HG03558 (cell line): ENCODE measurements at regions not wholly inside any gene's neighbourhood (a gene's known extent, or its start where the extent isn't known, plus 50 kb on each side); places are given as distances from the start of the nearest gene placed in this dataset.

Experiments used
- ATAC-seq: cut with Tn5 transposase; IDR thresholded peaks from one replicate; pipeline ENCODE4 v1.9.1; 2021; ENCODE audit warnings: moderate number of reproducible peaks; ENCODE audit not compliant: unreplicated experiment; ENCODE audit errors: extremely low read depth

DNA sequence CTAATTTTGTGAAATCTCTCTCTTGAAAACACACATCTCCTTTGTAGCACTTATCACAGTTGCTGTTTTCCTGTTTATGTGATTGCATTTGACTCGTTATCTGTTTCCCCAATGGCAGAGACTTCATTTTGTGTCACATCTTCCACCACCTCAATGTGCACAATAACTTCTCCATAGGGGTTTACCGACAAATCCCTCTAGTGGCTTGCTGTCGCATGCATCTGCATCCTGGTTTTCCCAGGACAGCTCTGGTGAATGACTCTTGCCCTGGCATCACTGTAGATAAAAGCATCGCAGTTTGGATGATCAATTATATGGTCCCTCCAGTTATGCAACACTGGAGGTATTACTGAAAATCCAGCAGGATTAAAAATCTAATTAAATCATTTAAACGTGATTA lies 206.5 kb upstream of the BTBD3 start:
- no peak for ATAC-seq

DNA sequence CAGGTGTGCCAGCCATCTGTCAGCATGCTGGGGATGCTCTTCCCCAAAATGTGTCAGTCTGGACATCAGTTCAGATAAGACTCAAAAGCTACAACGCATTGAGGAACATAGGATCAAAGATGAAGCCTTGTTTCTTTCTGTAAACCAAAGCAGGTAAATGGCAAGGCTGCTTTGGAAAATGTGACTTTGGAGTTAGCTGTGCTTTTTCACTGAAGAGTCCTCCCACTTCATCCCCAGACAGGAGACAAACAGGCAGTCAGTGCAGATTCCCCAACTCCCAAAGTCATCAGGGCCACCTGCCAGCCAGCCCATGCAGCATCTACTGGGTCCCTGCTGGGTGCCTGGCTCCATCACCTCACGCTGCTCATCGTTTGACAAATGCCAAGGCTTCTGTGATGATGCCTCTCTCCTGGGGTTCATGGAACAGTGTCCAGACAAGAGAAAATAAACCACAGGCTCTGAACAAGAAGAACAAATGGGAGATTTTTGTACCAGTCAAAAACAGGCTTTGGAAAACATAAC lies 205.0 kb upstream of the BTBD3 start:
- ATAC-seq = no peak

DNA sequence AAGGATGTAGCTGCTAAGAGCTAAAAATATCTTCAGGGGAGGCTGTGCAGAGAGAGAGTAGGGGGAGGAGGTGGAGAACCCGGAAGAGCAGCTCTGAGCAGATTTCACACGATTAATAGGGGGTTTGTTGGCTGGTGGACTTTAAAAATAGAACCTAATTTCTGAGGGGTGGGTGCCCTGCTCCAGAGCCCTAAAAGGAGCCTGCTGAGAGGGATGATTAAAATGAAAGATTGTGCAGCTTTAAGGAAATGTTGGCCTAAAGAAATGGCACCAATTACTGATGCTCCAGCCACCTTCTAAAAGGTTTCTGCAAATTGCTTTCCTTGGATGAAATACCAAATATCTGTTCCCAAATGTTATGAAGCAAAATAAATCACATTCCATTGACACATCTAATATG lies 202.8 kb upstream of the BTBD3 start:
- no peak for ATAC-seq

DNA sequence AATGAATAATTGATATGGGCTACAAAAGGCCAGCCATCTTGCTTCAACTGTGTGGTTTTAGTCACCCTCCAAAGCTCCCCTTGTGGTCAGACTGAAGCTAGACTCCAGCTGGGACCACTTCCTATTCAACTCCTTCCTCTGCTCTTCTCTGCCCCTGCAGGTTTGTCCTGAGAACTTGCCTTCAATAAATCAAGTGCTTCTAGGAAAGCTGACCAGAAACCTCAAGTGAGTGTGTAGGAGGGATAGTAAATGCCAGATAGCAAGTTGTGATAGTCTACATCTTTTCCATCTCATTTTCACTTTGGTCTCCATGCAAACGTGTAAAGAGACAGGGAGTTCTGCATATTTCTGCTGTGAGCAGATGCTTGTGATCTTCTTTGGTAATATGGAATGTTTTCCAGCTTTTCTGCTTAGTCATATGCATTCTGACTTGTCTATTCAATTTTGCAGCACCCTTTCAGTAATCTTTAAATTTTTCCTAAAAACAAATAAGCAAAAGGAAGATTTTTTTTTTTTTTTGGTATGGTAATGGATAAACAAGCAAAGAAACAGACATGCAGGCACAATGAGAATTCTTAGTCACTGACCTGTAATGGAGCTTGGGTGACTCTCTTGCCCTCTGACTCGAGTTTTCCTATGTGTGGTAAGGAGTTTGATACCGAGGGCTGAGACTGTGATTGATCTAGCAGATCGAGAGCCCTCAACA lies 201.3 kb upstream of the BTBD3 start:
- ATAC-seq = no peak

DNA sequence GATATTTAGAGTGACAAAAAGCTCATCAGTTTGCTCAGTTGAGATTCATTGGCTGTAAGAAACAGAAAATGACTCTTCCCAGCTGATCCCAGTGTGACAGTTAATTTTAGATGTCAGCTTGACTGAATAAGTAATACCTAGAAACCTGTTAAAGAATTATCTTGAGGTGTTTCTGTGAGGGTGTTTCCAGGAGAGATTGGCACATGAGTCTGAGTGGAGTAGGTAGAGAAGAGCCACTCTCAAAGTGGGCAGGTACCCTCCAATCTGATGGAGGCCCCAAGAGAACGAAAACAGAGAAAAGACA lies 200.8 kb upstream of the BTBD3 start:
- ATAC-seq = no peak

DNA sequence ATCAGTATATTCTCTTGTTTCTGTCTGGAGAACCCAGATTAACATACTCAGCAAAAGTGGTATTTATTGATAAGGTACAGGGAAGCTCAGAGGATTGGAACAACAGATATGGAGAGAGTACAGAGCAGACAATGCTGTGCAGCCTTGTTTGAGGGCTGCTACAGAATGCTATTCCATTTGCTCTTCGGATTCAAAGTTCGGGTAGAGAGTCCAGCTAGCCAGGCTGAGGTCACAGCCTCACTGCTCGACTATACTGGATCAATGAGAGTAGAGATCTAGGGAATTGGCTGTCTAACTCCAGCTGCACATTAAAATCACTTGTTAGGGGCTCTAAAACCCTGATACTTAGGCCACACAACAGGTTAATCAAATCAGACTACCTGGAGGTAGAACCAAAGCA lies 200.1 kb upstream of the BTBD3 start:
- no peak for ATAC-seq

DNA sequence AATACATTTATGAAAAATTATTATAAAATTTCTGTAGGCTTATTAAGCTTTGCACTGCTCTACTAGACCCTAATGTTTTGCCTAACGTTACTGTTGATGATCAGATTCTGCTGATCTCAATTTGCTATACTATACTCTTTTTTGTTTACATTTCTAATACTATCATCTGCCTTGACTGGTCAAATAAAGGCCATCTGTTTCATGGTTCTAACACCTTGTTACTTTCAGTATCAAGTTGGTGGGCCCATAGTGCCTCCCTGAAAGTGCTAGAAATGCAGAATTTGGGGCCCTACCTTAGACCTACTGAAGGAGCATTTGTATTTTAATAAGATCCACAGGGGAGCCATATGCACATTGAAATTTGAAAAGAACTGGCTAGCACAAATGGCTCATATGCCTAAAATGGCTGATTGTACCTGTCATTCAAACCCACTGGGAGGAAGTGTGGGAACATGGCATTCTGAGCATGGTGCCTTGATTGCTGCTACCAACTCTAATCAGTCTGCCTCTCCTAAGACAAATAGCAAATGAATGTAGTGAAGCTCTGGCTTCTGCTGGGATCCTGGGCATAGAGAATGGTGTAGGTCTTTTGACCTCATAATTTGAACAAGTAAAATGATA lies 199.1 kb upstream of the BTBD3 start:
- no peak for ATAC-seq

DNA sequence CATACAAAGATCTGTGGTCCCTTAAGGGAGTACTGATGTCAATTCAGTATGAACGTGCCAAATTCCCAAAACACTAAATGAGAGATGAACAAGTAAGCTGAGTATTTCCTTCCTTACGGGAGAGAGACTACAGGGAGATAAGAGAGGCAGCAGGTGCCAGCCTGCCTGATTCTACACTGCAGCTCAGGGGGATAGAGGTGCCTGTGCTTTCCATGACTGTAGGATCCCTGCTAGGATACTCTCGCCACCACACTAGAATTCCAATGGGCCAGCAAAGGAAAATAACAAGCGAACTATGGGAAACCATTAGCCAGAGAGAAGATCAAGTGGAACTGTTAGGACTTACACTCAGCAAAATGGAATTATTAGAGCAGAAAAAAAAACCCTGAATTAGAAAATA lies 198.5 kb upstream of the BTBD3 start:
- no peak for ATAC-seq

DNA sequence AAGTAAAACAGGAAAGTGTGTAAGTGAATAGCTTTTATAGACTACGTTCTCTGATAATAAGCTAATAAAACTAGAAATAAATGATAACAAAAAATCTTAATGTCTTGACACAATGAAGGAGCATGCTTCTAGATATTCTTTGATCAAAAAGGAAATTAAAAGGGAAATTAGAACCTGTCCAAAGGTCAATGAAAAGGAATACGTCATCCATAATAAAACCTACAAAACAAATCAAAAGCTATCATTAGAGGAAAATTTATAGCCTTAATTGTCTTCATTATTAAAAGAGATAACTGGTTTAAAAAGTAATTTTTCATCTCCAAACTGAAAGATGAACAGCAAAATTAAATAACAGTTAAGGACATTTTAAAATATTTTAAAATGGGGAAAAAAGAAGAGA lies 196.3 kb upstream of the BTBD3 start:
- ATAC-seq = no peak

DNA sequence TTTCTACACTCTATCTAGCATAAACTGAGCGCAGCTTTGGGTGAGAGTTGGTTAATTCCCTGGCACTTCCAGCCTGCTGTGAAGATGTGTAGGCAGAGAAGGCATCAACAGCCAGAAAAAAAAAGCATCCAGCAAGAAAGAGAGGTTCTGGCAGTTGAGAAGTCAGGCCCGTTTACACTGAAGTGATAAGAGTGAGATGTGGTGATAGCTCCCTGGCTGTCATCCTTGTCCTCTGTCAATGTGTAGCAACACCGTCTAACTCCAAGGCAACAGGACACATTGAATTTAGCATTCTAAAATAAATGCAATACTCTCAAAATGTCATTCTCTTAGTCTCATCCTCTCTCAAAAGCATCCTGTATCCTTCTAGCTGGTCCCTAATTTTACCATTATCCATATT lies 193.6 kb upstream of the BTBD3 start:
- ATAC-seq = no peak

DNA sequence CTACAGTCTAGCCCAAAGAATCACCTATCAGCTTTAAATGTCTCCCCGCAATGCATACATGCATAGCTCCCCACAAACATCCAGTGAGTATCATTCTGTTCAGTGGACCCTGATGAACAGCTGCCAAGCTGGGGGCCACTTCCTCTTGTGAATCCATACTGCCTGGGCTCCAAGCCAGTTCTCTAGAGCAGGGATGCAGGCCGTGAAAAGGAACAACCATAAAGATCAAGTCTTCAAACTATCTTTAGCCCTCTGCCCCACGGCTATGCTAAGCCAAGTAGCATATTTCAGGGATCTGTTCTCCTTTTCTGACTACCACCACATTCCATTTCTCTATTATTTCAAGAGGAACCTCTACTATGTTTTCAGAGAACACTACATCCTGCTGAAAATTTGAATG lies 191.7 kb upstream of the BTBD3 start:
- no peak for ATAC-seq

DNA sequence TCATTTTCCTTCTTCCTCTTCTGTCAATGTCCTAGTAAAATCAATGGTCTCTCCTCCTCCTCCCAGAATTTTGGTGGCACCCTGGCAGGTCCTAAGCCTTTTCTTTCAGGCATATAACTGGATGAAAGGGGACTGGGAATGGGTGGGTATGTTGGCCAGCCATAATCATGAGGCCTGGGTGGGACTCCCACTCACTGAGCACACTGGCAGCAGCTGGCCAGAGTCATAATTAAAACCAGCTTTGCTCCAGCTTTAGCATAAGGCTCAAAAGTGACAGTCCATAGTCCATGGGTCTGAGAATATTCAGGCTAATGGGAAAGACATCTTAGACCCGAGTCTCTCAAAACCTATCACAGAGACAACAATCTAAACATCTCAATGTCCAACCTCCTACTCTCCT lies 190.0 kb upstream of the BTBD3 start:
- no peak for ATAC-seq

DNA sequence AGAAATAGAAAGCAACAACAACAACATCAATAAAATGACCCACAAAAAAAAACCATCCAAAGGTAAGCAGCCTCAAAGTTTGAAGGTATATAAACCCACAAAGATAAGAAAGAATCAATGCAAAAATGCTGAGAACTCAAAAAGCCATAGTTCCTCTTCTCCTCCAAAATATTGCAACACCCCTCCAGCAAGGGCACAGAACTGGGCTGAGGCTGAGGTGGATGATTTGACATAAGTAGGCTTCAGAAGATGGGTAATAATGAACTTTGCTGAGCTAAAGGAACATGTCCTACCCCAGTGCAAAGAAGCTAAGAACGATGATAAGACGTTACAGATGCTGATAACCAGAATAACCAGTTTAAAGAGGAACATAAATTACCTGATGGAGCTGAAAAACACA lies 188.8 kb upstream of the BTBD3 start:
- ATAC-seq = no peak

DNA sequence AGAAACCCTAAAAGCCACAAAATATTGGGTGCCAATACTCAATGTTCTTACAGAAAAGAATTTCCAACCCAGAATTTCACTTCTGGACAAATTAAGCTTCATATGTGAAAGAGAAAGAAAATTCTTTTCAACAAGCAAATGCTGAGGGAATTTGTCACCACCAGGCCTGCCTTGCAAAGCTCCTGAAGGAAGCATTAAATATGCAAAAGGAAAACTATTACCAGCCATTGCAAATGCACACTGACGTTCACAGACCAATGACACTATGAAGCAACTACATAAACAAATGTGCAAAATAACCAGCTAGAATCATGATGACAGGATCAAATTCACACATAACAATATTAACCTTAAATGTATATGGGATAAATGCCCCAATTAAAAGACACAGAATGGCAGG lies 187.9 kb upstream of the BTBD3 start:
- no peak for ATAC-seq

DNA sequence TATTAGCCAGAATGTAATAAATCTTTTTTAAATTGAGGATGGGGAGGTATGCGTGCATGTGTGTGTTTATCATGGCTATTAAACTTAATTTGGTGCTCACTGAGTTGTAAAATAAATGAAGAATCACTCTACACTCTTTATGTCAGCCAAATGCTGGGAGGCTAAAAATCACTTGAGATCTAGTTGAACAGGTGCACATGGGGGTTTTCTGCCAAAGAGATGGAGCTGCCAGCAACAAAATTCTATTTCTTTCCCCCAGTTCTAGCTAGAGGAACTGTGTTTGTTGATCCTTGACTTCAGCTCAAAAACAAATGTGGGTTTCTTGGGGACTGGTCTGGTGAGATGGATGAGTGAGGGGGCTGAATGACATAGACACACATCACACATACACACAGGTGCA lies 183.3 kb upstream of the BTBD3 start:
- no peak for ATAC-seq

DNA sequence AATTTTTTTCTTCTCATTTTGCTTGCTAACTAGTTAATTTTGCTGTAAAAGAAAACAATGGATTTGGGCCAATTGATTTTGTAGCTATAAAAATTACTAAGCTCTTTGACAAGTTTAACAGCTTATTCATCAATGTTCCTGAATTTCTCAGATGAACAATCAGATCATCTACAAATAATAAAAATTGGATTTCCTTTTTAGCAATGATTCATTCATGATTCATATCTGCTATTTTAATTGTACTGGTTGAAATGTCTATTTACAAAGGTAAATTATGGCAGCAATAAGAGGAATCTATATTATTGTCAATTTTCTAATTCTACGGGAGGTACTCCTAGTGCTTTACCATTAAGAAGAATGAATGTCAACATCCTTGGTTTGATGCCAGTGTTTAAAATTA lies 178.8 kb upstream of the BTBD3 start:
- ATAC-seq = no peak

DNA sequence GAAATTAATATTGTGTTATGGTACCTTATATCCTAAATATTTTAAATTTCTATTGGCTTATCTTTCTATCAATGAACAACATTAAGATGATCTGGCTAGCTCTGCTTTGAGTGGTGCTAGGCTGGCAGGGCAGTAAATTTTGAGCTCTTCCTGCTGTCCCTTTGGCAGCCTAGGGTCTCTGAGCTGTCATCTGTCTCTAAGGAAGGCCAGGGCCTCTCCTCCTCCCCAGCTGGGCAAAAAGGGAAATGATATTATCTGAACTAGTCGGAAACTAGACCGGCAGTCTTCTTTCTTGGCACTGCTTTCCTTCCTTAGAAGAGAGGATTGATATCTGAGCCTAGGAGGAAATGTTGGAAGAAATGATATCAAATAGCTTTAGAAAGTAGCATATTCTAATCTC lies 176.7 kb upstream of the BTBD3 start:
- ATAC-seq = no peak

DNA sequence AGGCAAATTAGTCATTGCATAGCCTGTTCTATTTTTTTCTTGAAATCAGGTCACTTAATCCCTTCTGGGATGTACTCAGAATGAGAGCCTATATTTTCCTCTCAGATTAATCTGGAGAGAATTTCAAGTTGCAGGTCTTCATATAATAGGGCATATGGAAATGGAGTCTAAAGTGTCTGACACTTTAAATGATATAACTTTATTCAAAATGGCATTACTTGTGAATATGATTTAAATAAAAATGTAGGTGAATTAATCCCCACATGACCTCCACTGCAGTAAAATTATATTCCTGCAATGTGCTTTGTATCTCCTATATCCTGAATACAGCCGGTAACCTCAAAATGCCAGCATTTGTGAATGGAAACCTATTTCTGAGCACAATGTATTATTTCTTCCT lies 172.5 kb upstream of the BTBD3 start:
- ATAC-seq = no peak

DNA sequence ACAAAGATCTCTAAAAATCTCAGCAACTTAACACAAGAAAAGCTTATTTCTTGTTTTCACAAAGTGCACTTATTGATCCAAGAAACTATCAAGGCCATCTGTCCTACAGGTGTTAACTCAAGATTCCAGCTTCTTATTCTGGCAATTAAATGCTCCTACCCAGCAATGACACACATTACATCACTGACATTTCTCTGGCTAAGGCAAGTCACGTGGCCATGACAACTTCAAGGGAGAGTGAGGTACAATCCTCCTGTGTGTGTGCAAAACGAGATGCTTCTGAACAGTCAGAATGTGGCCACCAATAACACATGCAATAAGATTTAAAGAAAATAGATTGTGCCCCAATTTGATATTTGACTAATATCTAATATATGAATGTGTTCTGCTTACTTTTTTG lies 169.3 kb upstream of the BTBD3 start:
- no peak for ATAC-seq

DNA sequence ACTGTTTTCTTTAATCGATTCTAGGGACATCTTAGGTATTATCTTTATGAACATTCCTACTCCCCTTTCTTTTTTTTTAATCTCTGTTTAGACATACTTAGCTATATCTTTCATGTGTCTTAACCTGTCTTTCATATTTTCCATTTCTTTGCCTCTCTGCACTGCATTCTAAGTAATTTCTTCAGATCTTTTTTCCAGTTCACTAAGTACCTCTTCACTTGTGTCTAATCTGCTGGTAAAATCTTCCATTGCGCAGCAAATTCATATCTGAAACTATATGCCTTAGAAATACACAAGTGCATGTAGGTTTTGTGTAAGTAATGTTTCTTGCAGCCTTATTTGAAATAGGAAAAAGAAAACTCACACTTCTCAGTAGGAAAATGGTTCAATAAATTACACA lies 165.4 kb upstream of the BTBD3 start:
- ATAC-seq = no peak

DNA sequence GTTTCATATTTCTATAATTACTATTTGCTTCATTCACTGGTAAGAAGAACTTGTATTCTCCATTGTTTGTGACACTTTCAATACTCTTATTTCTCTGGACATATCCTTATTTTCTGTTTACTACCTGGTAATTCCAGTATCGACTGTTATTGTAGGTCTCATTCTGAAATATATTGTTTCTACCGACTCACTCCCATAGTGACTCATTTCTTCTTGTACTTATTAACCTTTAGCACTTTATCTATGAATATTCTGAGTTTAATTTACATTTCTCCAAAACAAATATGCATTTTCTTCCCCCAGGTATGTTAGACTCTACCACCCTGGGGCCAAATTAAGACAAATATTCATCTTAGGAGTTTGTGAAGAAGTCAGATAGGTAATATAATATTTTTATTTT lies 164.5 kb upstream of the BTBD3 start:
- ATAC-seq = no peak

DNA sequence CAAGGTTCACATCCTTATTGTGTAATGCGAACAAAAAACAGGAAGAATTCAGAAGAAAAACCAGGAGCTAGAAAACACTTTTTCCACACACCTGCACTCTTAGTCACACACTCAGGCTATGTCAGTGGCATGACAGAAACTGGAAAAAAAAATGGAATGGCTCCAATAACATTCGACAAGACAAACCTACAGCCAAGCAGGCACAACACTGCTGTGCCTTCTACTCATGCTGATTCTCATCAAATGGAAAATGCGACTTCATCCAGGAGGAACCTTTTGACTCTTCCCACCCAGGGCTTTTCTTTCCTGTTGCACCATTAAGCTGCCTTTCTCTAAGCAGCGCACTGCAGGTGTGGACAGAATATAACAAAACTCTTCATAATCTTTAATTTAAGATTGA lies 163.2 kb upstream of the BTBD3 start:
- no peak for ATAC-seq
